Glomerular endothelial cell (primary cell): ENCODE measurements at regions not wholly inside any gene's neighbourhood (a gene's known extent, or its start where the extent isn't known, plus 50 kb on each side); places are given as distances from the start of the nearest gene placed in this dataset.

Experiments
- DNase-seq: peaks from one replicate; pipeline ENCODE4 v3.0.0-alpha.2; 2011; ENCODE audit warnings: low read depth, low spot score; ENCODE audit errors: extremely low read depth

DNA sequence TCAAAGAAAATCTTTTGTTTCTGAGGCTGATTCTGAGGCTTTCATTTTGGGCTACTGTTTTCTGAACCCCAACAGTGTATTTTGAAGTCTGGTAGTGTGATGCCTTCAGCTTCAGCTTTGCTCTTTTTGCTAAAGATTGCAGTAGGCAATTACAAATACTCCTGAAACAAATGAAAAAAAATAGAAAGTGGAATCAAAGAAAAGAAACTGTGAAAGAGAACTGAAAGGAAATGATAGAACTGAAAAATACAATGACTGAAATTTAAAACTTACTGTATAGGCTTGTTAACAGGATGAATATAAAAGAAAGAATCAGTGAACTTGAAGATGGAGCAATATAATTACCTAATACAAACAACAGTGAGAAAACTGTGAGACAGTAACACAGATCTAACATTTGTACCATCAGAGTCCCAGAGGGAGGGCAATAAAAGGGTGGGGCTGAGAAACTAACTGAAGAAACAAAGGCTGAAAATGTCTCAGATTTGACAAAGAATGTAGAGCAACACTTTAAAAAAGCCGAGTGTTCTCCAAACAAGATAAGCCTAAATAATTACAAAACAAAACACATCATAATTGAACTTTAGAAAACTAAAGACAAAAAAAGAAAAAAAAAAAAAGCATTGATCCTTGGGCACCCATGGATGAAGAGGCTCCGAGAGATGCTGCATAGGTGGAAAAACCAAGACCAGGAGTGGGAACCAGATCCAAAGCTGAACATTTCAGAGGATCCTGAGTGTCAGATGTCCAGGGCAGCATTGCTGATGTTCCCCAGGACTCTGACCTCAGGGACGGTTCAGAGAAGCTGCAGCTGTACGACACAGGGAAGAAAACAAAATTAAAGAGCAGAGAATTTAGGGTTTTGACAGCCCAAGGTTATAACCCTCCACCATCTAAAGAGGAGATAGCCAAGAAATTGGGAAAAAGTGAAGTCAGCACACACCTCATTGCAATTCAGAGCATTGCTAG lies 223.2 kb upstream of the IGFBP3 start:
- DNase-seq, result no peak

DNA sequence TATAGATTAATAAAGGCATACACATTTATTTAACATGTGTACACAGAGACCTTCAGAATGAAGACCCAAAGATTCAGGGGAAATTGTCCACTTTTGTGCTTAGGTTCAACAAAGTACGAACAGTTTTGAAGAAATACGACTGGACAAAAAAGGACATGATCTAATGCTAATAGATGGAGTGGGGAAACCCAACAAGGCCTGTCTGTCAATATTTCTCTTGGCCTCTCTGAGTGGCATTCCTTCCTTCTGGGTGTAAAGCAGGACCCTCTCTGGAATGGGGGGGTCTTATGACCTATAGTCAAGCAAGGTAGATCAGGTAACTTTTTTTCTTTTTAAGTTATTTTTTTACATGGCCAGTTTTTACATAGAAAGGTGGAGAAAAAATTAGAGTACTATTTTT lies 222.3 kb upstream of the IGFBP3 start:
- DNase-seq, result no peak

DNA sequence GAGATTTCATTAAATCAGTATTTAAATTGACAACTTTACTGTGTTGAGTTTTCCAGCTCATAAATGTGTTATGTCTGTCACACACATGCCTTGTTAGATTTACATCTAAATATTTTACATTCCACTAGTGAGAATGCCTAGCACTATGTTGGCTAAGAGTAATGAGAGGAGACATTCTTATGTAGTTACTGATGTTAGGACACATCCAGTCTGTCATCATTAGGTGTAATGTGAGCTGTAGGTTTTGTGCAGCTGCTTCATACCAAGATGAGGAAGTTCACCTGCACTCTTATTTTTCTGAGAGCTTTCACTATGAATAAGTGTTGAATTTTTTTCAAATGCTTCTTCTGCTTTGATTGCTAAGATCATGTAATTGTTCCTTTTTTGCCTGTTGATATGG lies 218.0 kb upstream of the IGFBP3 start:
- DNase-seq, result no peak

- no peak for DNase-seq
Observed at GRCh38 chr7:46137725-46138124, 216.7 kb upstream of the IGFBP3 start.

- DNase-seq, result no peak
Observed at GRCh38 chr7:46135557-46135956, 214.5 kb upstream of the IGFBP3 start.

- DNase-seq, result no peak
Observed at GRCh38 chr7:46134795-46135194, 213.7 kb upstream of the IGFBP3 start.

- no peak for DNase-seq
Observed at GRCh38 chr7:46134385-46134784, 213.3 kb upstream of the IGFBP3 start.

DNA sequence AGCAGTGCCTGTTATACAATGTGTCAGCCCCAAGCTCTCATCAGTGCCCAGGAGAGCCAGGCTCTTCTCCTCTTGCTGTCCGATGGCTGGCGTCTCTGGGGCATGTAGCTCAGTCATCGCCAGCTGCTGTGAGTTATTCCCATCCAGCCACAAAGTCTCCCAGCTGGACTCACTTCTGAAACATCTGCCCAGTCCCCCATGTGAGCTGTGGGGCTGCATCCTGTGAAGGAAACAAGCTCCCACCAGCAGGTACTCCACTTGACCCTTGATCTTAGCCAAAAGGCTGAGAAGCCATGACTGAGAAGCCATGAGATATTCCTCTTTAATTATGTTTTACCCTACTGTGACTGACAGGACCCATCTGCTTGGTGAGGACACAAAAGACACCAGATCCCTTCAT lies 212.7 kb upstream of the IGFBP3 start:
- no peak for DNase-seq

- DNase-seq, result no peak
Observed at GRCh38 chr7:46133072-46133471, 212.0 kb upstream of the IGFBP3 start.

DNA sequence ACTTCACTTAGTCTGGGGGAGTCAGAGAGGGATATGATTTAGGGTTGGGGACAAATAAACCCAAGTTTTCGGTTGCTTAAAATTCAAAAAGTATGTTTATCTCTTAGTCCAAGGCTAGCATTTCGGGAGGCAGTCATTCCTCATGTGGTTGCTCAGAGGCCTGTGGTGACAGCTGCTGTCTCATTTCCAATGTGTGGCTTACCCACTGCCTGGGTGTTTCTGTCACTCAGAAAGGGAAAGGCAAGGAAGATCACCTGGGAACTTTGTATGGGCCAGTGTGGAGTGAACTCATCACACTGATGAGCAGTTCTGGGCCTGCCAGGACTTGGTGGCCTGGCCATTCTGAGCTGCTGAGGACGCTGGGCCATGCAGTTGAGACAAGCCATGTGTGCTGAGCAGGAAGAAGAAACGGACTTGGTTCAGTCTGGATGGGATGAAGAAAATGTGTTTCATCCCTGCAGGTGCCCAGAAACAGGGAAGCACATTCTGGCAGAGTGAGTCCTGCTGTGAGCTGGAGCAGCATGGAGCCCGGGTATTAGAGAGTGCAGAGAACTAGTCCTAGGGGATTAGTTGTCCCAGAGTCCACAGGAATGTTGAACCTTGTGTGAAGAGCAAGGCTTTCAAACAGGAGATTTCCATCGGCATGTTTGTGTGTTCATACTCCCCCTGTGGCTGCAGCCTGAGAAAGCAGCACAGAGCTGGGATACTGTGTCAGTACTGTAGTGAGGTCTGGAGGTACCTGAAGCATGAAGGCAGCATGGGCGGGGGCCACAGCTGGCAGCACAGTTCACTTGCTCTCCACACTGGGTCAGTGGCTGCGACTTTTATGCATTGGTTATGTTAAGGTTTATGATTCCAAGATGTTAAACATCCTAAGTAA lies 211.1 kb upstream of the IGFBP3 start:
- DNase-seq, result no peak

DNA sequence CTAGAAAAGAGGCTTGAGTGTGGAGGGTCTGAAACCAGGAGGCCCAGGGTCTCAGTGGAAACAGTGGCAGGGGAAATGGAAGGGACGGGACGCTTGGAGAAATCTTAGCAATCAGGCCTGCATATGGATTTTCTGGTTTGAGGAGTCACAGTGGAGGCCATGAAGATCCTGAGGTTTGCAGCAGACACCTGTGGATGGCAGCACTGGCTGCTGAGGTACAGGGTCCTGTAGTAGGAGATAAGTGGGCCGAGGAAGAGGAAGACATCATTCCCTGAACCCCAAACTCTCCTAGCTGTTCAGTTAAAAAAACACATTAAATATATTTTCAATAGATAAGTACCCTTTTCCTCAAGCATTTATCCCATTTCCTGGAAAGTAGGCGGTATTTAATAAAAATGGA lies 208.8 kb upstream of the IGFBP3 start:
- no peak for DNase-seq

DNA sequence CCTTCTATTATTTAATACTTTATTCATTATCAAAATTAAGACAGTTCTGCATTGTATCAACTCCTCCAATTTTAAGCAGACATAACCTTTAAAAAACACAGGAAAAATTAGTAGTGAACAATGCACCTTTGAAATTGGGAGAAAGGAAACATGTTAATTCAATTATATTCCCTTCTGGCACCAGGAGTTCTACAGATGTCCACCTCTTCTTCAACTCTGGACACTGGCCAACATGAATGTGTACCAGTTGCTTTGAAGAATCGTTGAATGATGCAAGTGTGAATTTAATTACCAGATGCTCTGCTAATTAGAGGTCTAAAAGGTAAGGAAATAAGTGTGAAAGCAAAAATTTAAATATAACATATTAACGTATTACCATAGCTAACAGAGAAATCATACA lies 206.7 kb upstream of the IGFBP3 start:
- DNase-seq, result no peak

DNA sequence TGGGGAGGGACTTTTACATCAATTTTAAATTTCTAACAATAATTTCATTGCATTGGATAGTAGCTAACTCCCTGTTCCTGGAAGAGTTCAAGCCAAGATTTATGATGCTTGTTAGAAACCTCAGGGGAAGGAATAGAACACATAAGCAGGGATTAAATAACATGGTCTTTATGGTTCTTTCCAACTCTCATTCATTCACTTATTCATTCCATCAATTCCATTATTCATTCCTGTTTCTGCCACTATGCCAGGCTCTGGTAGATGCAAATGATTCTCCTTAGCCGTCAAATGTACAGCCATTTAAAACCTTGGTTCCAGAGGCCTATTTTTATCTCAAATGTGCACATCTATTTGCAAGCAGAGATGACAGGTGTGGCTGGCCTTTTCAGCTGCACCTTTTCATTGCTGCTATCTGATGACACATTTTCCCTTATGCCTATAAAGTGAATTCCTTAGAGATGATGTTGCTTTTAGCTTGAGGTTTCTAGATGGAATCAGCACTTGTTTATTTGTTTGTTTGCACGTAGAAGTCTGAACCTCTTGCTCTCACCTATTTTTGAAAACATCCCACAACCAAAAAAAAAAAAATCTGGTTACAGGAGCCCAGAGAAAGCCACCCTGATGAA lies 205.7 kb upstream of the IGFBP3 start:
- DNase-seq, result no peak

DNA sequence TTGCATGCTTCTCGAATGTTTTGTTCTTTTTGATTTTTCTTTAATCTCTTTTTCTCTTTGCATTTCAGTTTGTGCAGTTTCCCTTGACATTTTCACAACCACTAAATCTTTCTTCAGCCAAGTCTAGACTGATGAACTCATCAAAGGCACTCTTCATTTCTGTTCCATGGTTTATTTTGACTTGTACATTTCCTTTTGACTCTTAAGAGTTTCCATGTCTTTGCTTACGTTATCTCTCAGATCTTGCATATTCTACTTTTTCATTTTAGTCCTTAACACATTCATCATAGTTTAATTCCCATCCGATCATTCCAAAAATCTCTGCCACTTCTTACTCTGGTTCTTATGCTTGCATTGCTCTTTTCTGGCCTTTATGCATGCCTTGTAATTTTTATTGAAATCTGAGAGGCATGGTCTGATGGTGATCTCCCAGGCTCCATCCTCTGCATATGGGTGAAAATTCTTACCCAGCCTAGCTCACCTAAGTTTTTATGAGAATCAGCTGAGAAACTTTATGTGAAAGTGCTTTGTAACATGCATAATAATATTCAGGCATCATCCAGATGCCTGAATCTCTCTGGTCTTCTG lies 202.8 kb upstream of the IGFBP3 start:
- no peak for DNase-seq

DNA sequence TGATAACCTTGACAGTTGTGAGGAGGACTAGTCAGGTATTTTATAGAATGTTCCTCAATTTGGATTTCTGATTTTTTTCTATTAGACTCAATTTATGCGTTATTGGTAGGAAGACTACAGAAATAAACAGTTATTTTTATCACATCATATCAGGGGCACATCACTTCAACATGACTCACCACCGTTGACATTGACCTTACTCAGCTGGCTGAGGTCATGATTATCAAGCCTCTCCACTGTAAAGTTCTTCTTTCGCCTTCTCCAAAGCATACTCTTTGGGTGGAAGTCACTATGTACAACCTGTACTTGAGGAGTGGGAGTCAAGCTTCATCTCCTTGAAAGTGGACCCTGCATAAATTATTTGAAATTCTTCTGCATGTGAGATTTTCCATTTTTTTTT lies 194.3 kb upstream of the IGFBP3 start:
- DNase-seq, result no peak

GRCh38 chr7:46109437-46109836 lies 188.4 kb upstream of the IGFBP3 start:
- no peak for DNase-seq

DNA sequence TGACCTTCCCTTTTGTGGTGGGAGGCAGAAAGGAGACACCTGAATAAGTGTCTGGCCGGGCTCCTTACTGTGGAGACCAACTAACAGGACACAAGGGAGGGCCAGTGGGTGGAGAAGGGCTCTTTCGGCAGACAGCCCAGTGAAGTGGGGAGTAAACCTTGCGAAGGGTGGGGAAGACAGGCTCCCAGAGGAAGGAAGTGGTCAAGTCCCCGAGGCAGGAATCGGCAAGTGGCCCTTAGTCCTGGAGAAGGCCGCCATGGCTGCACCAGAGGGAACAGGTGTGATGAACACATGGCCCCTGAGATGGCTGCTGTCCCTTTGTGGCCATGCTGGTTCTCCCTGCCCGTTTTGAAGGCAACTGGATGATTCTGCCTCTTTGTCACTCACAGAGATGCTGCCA lies 187.2 kb upstream of the IGFBP3 start:
- DNase-seq, result no peak

GRCh38 chr7:46107610-46108217 lies 186.6 kb upstream of the IGFBP3 start:
- DNase-seq, result no peak

- no peak for DNase-seq
Observed at GRCh38 chr7:46100521-46100920, 179.4 kb upstream of the IGFBP3 start.

DNA sequence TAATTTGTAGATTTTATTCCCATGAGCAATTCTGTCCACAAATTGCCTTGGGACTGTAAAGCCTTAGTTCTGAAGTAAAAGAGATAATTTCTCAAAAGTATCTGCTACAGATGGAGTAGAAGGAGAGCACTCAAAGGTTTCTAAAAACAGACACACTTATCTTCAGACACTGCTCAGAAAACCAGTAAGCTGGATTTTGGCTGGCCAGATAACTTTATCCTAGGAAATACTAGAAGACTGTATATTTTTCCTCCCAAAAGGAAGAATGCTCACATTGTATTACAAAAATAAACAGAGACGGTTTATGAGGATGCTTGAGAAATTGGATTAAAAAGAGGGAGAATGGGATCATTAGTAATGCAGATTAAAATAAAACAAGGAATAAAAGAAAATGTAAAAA lies 178.0 kb upstream of the IGFBP3 start:
- no peak for DNase-seq

DNA sequence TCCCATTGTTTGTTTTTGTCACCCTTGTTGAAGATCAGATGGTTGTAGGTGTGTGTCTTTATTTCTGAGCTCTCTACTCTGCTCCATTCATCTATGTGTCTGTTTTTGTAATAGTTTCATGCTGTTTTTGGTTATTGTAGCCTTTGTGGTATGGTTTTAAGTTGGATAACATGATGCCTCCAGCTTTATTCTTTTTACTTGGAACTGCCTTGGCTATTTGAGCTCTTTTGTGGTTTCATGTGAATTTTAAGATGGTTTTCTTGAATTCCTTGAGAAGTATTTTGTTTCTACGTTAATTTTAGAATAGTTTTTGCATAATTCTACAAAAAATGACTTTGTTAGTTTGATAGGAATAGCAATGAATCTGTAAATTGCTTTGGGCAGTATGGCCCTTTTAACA lies 170.0 kb upstream of the IGFBP3 start:
- no peak for DNase-seq
